ENCODE measurements at regions not wholly inside any gene's neighbourhood (a gene's known extent, or its start where the extent isn't known, plus 50 kb on each side); places are given as distances from the start of the nearest gene placed in this dataset.

- no peaks in the 10 kb centered on the region for H3K9me1 ChIP-seq (ENCODE audit: control insufficient read depth, insufficient read depth, low read length)
- DNase-seq (ENCODE audit: extremely low read depth in 1 of 4, low spot score in 3 of 4): no peak
- ChIA-PET POLR2A (no interaction called here), CTCF (ENCODE audit: low intra/inter-chr PET ratio) (no interaction called here)
- intact Hi-C loops (cut with micrococcal nuclease): no loop called here
- H2AFZ ChIP-seq (ENCODE audit: low read depth, low read length): no peak overlapping the region
- no peak overlapping the region for H3K9ac ChIP-seq (ENCODE audit: insufficient read depth in 1 of 2, low read depth in 2 of 2, low read length in 2 of 2)
- H3K36me3 ChIP-seq (ENCODE audit: control insufficient read depth, insufficient read depth, low read length): no peaks in the 10 kb centered on the region
- 0% methylated on average over 2 of the region's 2 CpGs for WGBS (ENCODE audit: insufficient coverage, low coverage, missing lambda C conversion rate)
- BruUV-seq (replicated peaks): no TSS peak
- no peak for ATAC-seq
- no peak overlapping the region for H3K27ac ChIP-seq (ENCODE audit: extremely low read depth, low read depth, low read length)
- H3K79me2 ChIP-seq (ENCODE audit: control insufficient read depth, insufficient read depth, low read length): no peaks in the 10 kb centered on the region
- H3K4me2 ChIP-seq (ENCODE audit: insufficient read depth, low read length): no peak overlapping the region
- H3K27me3 ChIP-seq (ENCODE audit: control insufficient read depth in 2 of 2, insufficient read depth in 2 of 2, low read length in 2 of 2): no peaks in the 10 kb centered on the region
- no peak for FAIRE-seq
- in situ Hi-C loops (cut with MboI): no loop called here
- no peaks in the 10 kb centered on the region for H4K20me1 ChIP-seq (replicated peaks; ENCODE audit: control insufficient read depth, insufficient read depth, low read length)
- no peak overlapping the region for H3K4me3 ChIP-seq
- no peaks in the 10 kb centered on the region for H3K4me1 ChIP-seq (replicated peaks in 1 of 2; ENCODE audit: control insufficient read depth in 2 of 2, insufficient read depth in 2 of 2, low read length in 2 of 2)
- no peaks in the 10 kb centered on the region for H3K9me3 ChIP-seq (replicated peaks; ENCODE audit: control insufficient read depth, insufficient read depth, low read depth, low read length)
- TF ChIP-seq ZNF124 (CRISPR knock-in tag; IDR thresholded peaks at IDR 0.05) (no peak), RBM39 (optimal IDR thresholded peaks at IDR 0.05; ENCODE audit: low read depth, low read length) (no peak), KLF6 (CRISPR knock-in tag; IDR thresholded peaks at IDR 0.05; ENCODE audit: borderline replicate concordance) (no peak), ZKSCAN3 (CRISPR knock-in tag; IDR thresholded peaks at IDR 0.05) (no peak), TGIF2 (CRISPR knock-in tag; IDR thresholded peaks at IDR 0.05) (no peak), ZNF79 (CRISPR knock-in tag; IDR thresholded peaks at IDR 0.05; ENCODE audit: low read depth) (no peak), ZNF431 (CRISPR knock-in tag; IDR thresholded peaks at IDR 0.05) (no peak), SAFB (IDR thresholded peaks at IDR 0.05; ENCODE audit: borderline replicate concordance, low read depth, low read length) (no peak), TRIM25 (IDR thresholded peaks at IDR 0.05; ENCODE audit: borderline replicate concordance) (no peak), EWSR1 (IDR thresholded peaks at IDR 0.05; ENCODE audit: borderline replicate concordance, low read depth, partially characterized antibody) (no peak), ZNF263 (CRISPR knock-in tag; IDR thresholded peaks at IDR 0.05; ENCODE audit: borderline replicate concordance) (no peak), RBM17 (IDR thresholded peaks at IDR 0.05; ENCODE audit: borderline replicate concordance, low read depth, low read length) (no peak), CREB3L1 (IDR thresholded peaks at IDR 0.05; ENCODE audit: borderline replicate concordance, low read depth) (no peak), C11orf30 (IDR thresholded peaks at IDR 0.05; ENCODE audit: low read depth) (no peak)
- TF ChIP-seq, protein P1, sequence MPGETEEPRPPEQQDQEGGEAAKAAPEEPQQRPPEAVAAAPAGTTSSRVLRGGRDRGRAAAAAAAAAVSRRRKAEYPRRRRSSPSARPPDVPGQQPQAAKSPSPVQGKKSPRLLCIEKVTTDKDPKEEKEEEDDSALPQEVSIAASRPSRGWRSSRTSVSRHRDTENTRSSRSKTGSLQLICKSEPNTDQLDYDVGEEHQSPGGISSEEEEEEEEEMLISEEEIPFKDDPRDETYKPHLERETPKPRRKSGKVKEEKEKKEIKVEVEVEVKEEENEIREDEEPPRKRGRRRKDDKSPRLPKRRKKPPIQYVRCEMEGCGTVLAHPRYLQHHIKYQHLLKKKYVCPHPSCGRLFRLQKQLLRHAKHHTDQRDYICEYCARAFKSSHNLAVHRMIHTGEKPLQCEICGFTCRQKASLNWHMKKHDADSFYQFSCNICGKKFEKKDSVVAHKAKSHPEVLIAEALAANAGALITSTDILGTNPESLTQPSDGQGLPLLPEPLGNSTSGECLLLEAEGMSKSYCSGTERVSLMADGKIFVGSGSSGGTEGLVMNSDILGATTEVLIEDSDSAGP (CRISPR knock-in tag; IDR thresholded peaks at IDR 0.05): no peak
- TF ChIP-seq, protein P2, sequence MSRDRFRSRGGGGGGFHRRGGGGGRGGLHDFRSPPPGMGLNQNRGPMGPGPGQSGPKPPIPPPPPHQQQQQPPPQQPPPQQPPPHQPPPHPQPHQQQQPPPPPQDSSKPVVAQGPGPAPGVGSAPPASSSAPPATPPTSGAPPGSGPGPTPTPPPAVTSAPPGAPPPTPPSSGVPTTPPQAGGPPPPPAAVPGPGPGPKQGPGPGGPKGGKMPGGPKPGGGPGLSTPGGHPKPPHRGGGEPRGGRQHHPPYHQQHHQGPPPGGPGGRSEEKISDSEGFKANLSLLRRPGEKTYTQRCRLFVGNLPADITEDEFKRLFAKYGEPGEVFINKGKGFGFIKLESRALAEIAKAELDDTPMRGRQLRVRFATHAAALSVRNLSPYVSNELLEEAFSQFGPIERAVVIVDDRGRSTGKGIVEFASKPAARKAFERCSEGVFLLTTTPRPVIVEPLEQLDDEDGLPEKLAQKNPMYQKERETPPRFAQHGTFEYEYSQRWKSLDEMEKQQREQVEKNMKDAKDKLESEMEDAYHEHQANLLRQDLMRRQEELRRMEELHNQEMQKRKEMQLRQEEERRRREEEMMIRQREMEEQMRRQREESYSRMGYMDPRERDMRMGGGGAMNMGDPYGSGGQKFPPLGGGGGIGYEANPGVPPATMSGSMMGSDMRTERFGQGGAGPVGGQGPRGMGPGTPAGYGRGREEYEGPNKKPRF (IDR thresholded peaks at IDR 0.05; ENCODE audit: low read depth, low read length): no peak
These were observed 355.8 kb downstream of the GPATCH2 start for GRCh38 chr1:217274927-217275654.
